DMS53 (cell line): ENCODE measurements at regions not wholly inside any gene's neighbourhood (a gene's known extent, or its start where the extent isn't known, plus 50 kb on each side); places are given as distances from the start of the nearest gene placed in this dataset.

Experiments
- DNase-seq: peaks from one replicate; lab custom pipeline; 2025; lab: John Stamatoyannopoulos, UW

GRCh38 chr18:21997207-21998143, 171.9 kb upstream of the GATA6 start:
- DNase-seq: peak; percentile 64

DNA sequence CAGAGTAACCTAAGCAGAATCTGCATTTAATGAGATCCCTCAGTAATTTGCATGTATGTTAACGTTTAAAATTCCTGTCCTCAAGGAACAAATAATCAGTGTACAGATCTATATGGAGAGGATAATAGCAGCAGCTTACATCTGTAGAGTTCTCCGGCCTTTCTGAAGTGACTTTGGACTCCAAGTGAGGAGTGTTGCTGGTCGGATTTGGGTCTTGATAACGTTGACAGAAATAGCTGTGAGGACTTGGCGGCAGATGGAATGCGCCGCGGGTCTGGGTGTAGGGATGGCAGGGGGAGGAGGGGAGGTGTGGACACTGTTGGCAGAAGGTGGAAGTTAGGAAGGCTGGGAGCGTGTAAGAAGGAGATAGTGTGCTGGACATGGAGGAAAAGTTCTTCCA, 170.9 kb upstream of the GATA6 start:
- DNase-seq: no peak

DNA sequence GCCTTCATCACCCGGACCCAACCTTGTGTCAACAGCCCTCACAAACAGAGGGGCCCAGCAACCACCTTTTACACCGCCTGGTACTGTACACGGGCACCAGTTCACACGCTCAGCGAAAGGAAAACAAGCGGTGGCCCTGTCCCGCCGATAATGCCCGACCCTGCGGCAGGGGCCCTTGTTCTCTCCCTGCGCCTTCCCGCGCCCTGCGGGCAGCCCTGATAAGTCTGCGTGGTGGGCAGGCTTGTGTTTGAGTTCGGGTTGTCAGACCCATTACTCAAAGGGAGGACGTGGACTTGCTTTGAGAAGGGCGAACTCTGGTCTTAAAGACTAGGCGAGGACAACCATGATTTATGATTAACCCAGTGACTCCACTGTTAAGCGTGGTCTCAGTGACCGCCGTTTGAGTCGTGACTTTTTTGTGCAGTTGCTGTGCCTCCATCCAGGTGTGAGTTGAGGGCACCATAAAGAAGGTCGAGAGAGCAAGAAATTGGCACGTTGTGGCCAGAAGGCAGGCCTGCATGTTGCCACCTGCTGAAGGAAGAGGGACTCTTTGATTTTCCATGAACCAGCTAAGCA, 167.4 kb upstream of the GATA6 start:
- no peak for DNase-seq

- DNase-seq: no peak
Observed at GRCh38 chr18:22005191-22005841, 164.1 kb upstream of the GATA6 start.

DNA sequence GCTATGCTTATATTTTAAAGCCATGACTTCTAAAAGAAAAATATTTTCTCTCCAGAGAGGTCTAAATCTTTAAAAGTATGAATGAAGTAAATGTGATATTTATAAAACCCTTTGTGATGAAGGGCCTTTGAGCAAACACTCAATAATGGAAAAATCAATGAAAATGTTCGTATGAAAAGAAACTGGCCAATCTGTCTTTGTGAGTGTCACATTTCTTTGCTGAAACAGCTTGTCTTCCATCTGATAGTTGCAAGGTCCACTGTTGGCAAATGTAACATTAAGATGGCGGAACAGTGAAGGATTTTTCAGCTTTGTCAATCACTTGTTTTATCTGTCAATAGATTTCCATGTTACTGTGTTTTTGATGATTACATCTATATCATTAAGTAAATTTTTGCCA, 162.9 kb upstream of the GATA6 start:
- DNase-seq: no peak

- no peak for DNase-seq
Observed at GRCh38 chr18:22009242-22009641, 160.1 kb upstream of the GATA6 start.

GRCh38 chr18:22013993-22014392, 155.4 kb upstream of the GATA6 start:
- DNase-seq: no peak

DNA sequence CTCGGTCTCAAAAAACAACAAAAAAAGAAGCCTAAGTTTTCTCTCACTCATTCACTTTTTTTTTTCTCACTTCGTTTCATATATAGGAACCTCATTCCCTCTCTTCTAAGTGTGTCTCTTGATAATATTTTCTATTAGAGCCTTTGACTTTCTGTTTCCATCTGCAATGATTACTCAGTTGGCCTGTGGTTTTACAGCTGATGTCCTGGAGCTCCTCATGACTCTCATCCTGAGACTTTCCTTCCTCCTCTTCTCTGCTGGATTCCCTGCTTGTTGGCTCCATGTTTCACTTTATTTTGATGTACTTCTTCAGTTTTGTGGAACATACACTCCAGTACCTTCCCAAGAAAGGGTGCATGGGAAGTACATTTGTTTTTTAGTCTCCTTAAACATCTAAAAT, 154.2 kb upstream of the GATA6 start:
- no peak for DNase-seq

DNA sequence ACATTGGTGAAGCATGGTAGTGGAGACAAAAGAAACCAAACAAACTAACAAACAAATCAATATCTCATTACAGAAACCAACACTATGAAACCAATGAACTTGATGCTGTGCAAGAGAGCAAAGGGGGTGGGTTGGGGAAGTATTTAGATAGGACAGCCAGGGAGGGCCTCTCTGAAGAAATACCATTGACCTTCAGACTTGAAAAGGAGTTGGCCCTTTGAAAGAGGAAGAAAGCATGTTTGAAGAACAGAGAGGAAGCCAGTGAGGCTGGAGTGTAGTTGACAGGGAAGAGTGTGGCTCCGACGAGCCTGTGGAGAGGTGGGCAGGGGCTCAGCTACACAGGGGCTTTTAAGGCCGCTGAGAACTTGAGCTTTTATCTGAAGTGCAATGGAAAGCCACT, 151.0 kb upstream of the GATA6 start:
- DNase-seq: no peak

GRCh38 chr18:22019193-22019592, 150.2 kb upstream of the GATA6 start:
- DNase-seq: no peak

- peak; percentile 51 for DNase-seq
Observed at GRCh38 chr18:22020127-22020866, 149.1 kb upstream of the GATA6 start.

- no peak for DNase-seq
Observed at GRCh38 chr18:22020867-22021370, 148.5 kb upstream of the GATA6 start.

- peak; percentile 46 for DNase-seq
Observed at GRCh38 chr18:22021701-22022100, 147.7 kb upstream of the GATA6 start.

DNA sequence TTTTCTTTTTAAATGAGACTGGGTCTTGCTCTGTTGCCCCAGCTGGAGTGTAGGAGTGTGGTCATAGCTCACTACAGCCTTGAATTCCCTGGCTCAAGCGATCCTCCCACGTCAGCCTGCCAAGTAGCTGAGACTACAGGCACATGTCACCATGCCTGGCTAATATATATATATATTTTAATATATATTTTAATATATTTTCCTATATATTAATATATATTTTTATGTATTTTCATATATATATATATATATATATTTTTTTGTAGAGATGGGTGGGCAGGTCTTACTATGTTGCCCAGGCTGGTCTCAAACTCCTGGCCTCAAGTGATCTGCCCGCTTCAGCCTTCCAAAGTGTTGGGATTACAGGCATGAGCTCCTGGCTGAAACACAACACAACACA, 144.5 kb upstream of the GATA6 start:
- no peak for DNase-seq

DNA sequence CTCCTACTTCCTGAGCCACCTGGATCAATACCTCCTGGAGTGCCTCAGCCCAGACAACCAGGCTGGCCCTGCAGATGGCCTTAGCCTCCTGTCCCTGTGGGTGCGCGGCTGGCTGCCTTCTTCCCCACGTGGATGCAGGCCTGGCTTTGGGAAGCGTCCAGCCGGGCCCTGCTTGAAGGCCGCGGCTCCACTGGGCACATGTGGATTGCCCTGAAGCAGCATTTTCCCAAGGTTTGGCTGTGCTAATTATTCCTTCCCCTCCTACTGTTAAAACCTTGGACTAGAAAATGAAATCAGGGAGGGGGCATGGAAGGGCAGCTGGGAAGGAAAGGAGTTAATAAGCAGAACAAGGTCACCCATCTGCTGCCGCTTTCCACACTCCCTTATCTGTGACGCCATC, 143.0 kb upstream of the GATA6 start:
- DNase-seq: no peak

GRCh38 chr18:22026889-22027288, 142.5 kb upstream of the GATA6 start:
- DNase-seq: peak; percentile 6

- DNase-seq: no peak
Observed at GRCh38 chr18:22031611-22032010, 137.8 kb upstream of the GATA6 start.

- DNase-seq: peak; percentile 43
Observed at GRCh38 chr18:22032392-22032961, 136.9 kb upstream of the GATA6 start.

DNA sequence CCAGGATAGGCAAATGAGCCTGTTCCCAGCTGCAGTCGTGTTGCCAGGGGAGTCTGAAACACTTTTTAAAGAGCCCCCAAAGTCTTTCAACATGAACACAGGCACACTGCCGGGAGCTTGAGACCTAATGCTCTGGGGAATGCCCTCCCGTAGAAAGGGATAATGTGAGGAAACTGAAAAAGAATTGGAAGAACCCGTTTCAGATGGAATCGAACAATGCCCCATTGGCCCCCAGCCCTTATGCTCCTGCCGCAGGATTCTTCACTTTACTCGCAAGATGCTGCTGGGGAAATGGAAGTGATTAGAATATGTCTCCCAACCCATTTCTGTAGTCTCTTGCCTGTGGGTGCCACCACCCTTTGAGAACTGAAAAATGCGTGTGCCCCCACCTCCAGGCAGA, 136.3 kb upstream of the GATA6 start:
- DNase-seq: no peak

DNA sequence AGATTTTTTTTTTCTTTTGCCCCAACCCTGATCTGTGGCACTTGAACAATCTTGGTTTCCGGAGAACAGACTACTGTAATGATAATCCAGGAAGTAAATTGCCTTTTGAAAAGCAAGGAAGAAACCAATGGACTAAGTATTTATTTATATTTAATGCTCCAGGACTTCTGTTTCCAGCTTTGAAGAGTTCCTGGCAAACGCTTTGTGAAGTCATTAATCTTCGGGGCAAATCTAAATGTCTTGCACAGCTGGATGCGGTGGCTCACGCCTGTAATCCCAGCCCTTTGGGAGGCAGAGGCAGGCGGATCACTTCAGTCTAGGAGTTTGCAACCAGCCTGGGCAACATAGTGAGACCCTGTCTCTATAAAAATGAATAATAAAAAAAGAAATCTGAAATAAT, 135.1 kb upstream of the GATA6 start:
- no peak for DNase-seq

GRCh38 chr18:22040533-22040932, 128.9 kb upstream of the GATA6 start:
- DNase-seq: peak; percentile 34

DNA sequence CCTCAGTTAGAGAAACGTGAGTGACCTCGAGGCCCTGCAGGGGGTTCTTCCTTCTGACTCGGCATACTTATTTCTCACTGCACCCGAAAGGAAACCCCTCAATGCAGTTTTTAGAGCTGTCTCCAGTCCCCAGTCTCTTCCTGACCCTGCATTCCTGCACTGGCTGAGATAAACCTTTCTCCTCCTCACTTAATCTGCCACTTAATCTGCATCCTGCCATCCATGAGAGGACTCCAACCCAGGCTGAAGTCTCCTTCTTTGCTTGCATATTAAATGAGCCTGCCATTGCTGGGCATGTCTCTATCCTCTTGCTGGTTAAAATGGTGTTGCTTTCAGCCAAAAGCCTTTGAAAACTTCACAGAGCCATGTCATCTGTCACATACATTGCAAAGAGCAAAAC, 125.6 kb upstream of the GATA6 start:
- DNase-seq: peak; percentile 29
